Stimulated activated CD4-positive, alpha-beta T cell treated with anti-CD3 and anti-CD28 coated beads, TNF-alpha, amount 100 ng/mL, for 48 hours (primary cell): ENCODE measurements at regions not wholly inside any gene's neighbourhood (a gene's known extent, or its start where the extent isn't known, plus 50 kb on each side); places are given as distances from the start of the nearest gene placed in this dataset.

Experiments
- DNase-seq, 3 donors: peaks; one replicate each; pipeline ENCODE4 v3.0.0-alpha.2; 2020; ENCODE audit warnings: low read depth in 3 of 3

DNA sequence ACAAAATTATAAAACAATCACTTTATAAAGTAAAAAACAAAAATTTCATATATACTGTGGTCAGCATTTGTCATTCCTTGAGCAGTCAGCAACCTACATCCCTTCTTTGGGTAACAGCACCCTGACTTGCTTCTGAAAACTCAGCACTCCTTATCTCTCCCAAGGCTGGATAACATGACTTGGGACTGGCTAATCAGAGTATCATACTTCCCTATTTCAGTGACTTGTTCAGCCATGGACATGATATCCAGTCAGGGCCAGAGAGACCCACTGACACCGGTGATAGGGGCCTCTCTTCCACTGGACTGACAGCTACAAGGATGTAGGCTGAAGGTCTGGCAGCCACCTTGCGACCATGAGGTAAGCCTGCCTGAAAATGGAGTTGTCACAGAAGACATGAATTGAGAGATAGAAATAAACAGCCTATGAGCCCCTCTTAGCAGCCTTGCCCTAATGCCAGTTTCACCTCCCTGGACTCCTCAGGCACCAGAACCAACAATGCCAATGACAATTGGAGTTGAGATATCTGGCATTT, 84.4 kb upstream of the NEBL start:
- DNase-seq: no peak

DNA sequence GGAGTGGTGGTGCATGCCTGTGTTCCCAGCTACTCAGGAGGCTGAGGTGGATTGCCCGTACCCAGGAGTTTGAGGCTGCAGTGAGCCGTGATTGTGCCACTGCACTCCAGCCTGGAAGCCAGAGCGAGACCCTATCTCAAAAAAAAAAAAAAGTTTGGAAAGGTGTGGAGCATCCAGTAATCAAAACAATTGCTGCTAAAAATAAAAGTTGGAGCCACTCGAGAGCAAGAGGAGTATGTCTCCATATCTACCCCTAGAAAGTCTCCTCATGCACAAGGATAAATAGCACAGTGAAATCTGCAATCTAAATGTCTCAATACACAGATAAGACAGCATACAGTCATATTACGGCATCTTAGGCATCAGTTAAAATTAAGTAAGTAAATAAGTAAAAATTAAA, 81.5 kb upstream of the NEBL start:
- DNase-seq: no peak

DNA sequence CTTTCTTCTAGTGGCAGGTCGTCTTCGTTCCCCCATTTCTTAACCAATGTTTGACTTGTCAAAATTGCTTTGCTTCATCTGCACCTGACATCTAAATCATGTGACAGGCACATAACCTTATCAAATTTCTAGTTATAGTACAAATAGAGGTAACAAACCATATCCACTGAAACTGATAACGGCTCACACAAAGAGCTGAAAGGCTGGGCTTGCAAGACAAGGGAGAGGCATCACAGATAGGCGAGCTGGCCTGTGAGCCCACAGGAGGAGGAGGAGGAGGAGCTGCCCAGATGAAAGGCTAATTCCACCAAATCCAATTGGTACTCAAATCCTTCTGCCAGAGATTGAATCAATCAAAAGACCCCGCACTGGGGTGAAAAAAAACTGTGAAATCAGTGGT, 80.2 kb upstream of the NEBL start:
- DNase-seq: no peak

DNA sequence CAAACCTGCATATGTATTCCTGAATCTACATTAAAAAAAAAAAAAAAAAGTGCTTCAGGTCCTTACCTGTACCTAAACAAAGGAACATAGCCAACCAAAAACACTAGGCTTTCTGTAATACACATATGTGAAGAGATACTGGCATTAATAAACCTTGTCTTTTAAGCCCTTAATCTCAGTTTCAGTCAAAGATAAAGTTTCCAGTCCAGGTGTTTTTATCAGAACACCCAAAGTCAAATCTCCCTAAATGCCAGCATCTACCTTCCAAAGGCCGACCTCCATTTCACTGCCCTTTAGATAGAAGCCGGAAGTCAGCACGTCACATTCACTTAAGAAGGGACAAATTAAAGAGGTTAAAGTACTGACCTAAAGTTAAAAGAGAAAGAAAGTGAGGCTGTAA, 79.8 kb upstream of the NEBL start:
- no peak for DNase-seq

GRCh38 chr10:20976390-20976789, 79.3 kb upstream of the NEBL start:
- DNase-seq: no peak

GRCh38 chr10:20975236-20975635, 78.1 kb upstream of the NEBL start:
- DNase-seq: no peak

DNA sequence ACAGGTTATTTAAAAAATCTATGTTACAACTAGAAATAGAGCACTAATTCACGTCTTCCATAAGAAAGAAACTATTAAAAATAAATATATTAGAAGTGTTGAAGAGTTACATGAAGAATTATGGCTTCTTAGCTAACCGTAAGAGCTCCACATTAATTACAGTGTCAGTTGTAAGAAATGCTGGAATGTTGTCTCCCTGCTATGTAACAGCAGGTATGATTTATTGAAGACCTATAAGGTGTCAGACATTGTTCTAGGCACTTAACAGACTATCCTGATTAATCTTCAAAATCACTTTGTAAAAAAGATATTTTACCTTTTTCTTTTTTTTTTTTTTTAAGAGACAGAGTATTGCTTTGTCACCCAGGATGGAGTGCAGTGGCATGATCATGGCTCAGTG, 75.8 kb upstream of the NEBL start:
- DNase-seq: no peak

DNA sequence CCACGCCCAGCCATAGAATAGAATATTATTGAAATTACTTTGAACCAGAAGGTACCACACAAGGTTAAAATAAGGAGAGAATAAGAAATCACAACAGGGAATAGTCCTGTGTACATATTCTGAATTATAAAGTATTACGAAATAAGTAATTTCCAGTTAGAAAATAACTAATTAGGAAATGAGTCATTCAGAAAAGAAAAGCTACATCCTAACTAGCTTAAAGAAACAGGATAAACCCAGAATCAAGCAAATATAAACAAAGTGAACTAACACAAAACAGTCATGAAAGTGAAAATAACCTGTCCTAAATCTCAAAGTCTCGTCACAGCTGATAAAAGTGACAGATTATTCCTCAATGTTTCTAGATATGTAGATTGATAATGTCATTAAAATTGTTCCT, 74.8 kb upstream of the NEBL start:
- DNase-seq: no peak

- no peak for DNase-seq
Observed at GRCh38 chr10:20970708-20971107, 73.6 kb upstream of the NEBL start.

DNA sequence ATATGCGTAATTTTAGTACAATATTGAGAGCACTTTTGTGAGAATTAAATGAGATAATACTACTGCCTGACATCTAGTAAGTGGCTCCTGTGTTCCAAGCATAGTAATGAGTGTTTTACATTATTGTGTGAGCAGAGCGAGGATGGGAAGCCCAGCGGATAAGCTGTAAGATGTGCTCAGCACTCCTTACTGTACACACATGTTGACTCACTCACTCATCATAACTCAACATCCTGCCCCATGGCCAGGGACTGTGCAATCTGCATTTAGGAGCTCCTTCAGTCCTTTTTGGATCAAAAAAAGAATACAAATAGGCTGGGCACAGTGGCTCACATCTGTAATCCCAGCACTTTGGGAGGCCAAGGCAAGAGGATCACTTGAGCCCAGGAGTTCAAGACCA, 72.9 kb upstream of the NEBL start:
- no peak for DNase-seq

DNA sequence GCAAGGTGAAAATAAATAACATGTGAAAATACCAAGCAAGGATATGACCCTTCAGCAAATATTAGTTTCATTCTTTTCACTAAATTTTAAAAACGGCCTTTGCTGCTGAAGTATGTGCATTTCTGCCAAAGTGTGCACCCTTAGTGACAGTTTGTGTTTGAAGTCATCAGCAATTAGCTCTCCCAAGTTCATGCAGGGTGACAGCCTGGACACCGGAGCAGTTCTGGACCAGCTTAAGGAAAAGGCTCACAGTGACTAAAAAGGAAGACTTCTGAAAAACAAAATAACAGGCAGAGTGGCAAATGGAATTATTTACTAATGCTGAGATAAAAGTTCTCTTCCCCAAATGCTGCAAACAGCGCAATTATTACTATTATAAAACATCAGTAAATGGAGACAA, 69.3 kb upstream of the NEBL start:
- no peak for DNase-seq

DNA sequence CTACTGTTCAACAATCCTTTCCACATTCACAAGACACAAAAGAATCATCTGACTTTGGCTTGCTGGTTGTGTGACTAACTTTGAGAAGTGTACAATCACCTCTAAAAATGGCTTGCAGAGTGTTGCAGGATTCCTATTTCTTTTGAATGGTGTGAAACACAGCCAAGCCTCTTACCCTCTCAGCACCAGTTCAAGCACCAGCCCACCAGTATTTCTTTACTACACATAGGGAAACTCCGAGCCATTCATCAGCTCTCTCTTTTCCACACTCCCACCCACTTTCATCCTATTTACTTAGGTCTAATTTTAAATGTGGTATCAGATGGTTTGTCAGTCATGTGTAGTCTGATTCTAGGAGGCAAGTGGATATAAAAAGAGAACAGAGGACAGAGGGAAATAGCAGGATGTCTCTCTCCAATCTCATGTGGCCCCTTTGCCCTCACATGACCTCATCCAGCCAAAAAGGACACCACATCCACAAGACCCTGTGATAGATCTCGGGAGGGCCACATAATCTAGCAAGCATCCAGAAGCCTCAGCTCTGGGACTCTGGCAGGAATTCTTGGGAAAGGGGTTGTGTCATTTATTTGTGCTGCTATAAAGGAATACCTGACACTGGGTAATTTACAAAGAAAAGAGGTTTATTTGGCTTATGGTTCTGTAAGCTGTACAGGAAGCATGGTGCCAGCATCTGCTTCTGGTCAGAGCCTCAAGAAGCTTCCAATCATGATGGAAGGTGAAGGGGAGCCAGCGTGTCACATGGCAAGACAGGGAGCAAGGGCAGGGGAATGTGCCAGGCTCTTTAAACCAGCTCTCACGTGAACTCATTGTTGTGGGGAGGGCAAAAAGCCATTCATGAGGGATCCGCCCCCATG, 66.8 kb upstream of the NEBL start:
- DNase-seq: no peak

DNA sequence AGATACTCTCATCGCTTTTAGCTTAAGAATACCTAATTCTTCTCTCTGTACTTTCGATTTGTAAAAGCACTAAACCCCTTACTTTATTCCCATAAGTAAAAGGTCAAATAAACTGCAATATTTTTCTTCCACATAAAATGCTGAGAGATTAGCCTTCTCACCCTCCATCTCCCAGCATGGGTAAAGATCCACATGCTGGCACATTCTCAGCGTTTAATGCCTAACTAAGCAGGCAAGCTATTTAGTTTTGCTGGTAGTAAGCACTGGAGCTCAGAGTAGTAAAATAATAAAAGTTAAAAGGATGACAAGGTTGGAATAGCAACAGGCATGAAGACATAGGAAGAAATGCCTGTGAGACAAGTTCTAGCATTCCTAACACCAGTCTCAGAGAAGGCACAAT, 65.9 kb upstream of the NEBL start:
- no peak for DNase-seq

- DNase-seq: no peak
Observed at GRCh38 chr10:20962165-20962564, 65.1 kb upstream of the NEBL start.

DNA sequence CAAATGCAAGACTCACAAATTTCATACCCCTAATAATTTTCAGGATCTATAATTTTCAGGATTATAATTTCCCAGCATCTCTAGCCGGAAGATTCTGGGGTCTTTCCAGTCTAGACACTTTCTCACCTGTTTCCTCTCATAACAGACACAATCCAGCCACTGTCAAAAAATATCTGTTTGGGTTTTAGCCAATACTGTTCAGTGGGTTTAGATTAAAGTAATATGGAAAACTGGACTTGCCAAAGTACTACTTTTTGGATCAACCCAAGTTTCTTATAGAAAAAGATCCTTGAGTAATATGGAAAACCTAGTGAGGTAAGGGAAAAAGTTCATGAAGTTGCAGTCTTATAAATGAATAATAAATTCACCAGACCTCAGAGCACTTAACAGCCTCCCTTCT, 62.1 kb upstream of the NEBL start:
- DNase-seq: no peak

DNA sequence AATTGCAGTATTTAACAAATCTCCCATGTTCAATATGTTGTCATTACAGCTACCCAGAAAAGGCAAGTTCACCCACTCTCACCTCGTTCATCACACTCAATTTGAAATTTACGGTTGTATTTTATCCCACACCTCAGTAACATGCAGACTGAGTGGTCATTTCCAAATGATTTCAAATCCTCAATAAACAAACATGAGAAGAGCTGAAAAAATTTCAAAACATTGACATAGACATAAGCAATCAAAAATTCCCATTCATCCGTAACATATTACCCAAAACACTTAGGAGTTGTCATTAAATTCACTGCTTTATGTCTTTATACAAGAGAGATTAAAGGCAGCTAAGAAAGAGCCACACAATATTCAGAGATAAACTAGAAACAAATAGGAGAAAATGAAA, 61.7 kb upstream of the NEBL start:
- DNase-seq: no peak

- no peak for DNase-seq
Observed at GRCh38 chr10:20958225-20958624, 61.1 kb upstream of the NEBL start.

- DNase-seq: no peak
Observed at GRCh38 chr10:20957744-20958143, 60.6 kb upstream of the NEBL start.

- DNase-seq: no peak
Observed at GRCh38 chr10:20956843-20957242, 59.7 kb upstream of the NEBL start.

- no peak for DNase-seq
Observed at GRCh38 chr10:20955355-20955893, 58.3 kb upstream of the NEBL start.

DNA sequence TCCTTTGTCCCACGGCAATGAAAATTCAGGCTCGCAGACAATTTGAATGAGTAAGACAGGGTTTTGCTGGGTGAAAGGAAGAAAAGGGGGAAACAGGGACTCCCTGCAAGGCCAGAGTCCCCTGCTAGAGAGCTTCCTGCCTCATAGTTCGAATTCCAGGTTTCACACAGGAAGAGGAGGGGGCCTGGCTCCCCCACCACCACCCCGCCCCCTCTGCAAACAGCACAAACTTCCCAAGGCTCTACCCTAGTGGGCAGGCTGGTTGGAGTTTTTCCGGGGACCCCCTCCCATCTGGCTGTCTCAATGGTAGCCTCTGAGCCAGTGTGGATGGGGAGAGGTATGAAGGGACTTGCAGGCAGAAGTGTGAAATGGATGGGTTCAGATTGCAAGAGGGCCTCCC, 57.4 kb upstream of the NEBL start:
- DNase-seq: no peak

GRCh38 chr10:20953120-20953519, 56.0 kb upstream of the NEBL start:
- no peak for DNase-seq

DNA sequence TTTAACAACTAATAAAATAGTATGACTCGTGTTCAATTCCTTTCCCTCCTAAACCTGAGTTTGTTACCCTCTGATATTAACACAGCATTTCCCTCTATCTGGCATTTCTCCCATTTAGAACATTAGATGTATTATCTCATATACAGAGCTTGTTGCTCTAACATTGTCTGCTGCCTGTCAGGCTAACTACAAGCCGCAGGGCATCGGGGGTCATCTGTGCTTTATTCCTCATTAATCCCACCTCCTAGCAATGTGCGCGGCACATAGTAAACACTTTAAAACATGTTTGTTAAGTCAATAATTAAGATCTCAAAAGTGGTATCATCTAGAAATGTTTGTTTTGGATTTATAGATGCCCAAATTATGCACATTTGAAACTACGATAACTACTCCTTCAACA, 52.9 kb upstream of the NEBL start:
- DNase-seq: no peak
